HepG2 (cell line): ENCODE measurements at regions not wholly inside any gene's neighbourhood (a gene's known extent, or its start where the extent isn't known, plus 50 kb on each side); places are given as distances from the start of the nearest gene placed in this dataset.

Experiments
- ATAC-seq: fragments of 200-7000 bp; cut with Tn5 transposase; 3 replicates; pipeline ENCODE4 v1.9.1; 2020; ENCODE audit warnings: mild to moderate bottlenecking, moderate library complexity
- BruUV-seq: library from RNA; stranded (reverse); fragments of 400-500 nt; replicated peaks from 2 replicates; lab custom pipeline; 2021; lab: Mats Ljungman, UMichigan
- CTCF ChIA-PET: fragments of 300-600 bp; formaldehyde crosslinking; extraction: SDS; loops from one replicate; lab custom pipeline; 2021; ENCODE audit warnings: low total read pairs, inconsistent platforms, low intra/inter-chr PET ratio; lab: Yijun Ruan, JAX
- POLR2A ChIA-PET: fragments of 350-600 bp; sonication (Branson Sonifier 250); formaldehyde crosslinking; loops from one replicate; lab custom pipeline; 2020; ENCODE audit warnings: antibody characterized with exemption, inconsistent platforms; lab: Yijun Ruan, JAX
- DNase-seq: peaks from one replicate; pipeline ENCODE4 v3.0.0-alpha.2; 2015; ENCODE audit warnings: low spot score
- FAIRE-seq: peaks from 3 replicates; lab custom pipeline; 2011; peaks lifted over from hg19 to GRCh38; lab: Jason Lieb, UNC
- H2AFZ ChIP-seq: one replicate; pipeline ENCODE4 v1.6.1; 2011; ENCODE audit warnings: low read length, inconsistent platforms
- H3K27ac ChIP-seq: fragments of 300-600 bp; 3 replicates; pipeline ENCODE4 v1.8.0; 2011; ENCODE audit warnings: mixed run types, mild to moderate bottlenecking, mixed read lengths, low read length, inconsistent platforms; ENCODE audit not compliant: insufficient read depth; ENCODE audit errors: extremely low read length
- H3K27me3 ChIP-seq, 2 experiments: fragments of 200-600 bp in 1 of 2; 2 replicates in 1 of 2; 3 replicates in 1 of 2; pipeline versions ENCODE4 v1.6.0 to v1.8.0; 2011; ENCODE audit warnings: low read length in 2 of 2, mild to moderate bottlenecking in 2 of 2, moderate library complexity in 2 of 2, inconsistent platforms in 1 of 2; ENCODE audit not compliant: insufficient read depth in 2 of 2, control insufficient read depth in 1 of 2
- H3K36me3 ChIP-seq, 2 experiments: fragments of 200-600 bp in 1 of 2; replicated peaks in 1 of 2; 2 replicates in 1 of 2; 3 replicates in 1 of 2; pipeline versions ENCODE4 v1.5.1 to v1.8.0; 2011; ENCODE audit warnings: low read length in 2 of 2, inconsistent platforms in 1 of 2; ENCODE audit not compliant: insufficient read depth in 2 of 2, control insufficient read depth in 1 of 2
- H3K4me1 ChIP-seq: 2 replicates; pipeline ENCODE4 v1.5.1; 2012; ENCODE audit warnings: low read length, inconsistent platforms; ENCODE audit not compliant: insufficient read depth
- H3K4me2 ChIP-seq: 2 replicates; pipeline ENCODE4 v1.6.0; 2011; ENCODE audit warnings: low read depth, low read length, inconsistent platforms
- H3K4me3 ChIP-seq, 3 experiments: fragments of 200-600 bp in 1 of 3; sonication (generic), shearing (Covaris generic) in 1 of 3; replicated peaks in 1 of 3; 2 replicates each; pipeline ENCODE4 v1.5.1; 2011 to 2016; ENCODE audit warnings: low read length in 3 of 3, inconsistent platforms in 2 of 3, low read depth in 2 of 3, mild to moderate bottlenecking in 2 of 3, control low read depth in 1 of 3, mixed read lengths in 1 of 3; ENCODE audit not compliant: insufficient read depth in 1 of 3
- H3K79me2 ChIP-seq: one replicate; pipeline ENCODE4 v1.6.1; 2011; ENCODE audit warnings: low read length, inconsistent platforms; ENCODE audit not compliant: insufficient read depth
- H3K9ac ChIP-seq: 2 replicates; pipeline ENCODE4 v1.6.0; 2011; ENCODE audit warnings: mild to moderate bottlenecking, low read depth, low read length, inconsistent platforms; ENCODE audit not compliant: insufficient read depth
- H3K9me3 ChIP-seq: 2 replicates; pipeline ENCODE4 v1.5.1; 2012; ENCODE audit warnings: mild to moderate bottlenecking, low read length
- H4K20me1 ChIP-seq: 2 replicates; pipeline ENCODE4 v1.6.0; 2011; ENCODE audit warnings: inconsistent platforms, mild to moderate bottlenecking, low read length, moderate library complexity; ENCODE audit not compliant: insufficient read depth
- CC2D1A ChIP-seq: sonication (generic); formaldehyde crosslinking; IDR thresholded peaks from 2 replicates; pipeline ENCODE4 v1.8.1; 2023; ENCODE audit warnings: mild to moderate bottlenecking, missing genetic modification reagents
- ESRRA ChIP-seq: sonication (generic); formaldehyde crosslinking; IDR thresholded peaks from 2 replicates; pipeline ENCODE4 v1.5.1; 2020; ENCODE audit warnings: mild to moderate bottlenecking, low read depth, missing genetic modification reagents
- FLYWCH1 ChIP-seq: sonication (generic); formaldehyde crosslinking; IDR thresholded peaks from 2 replicates; pipeline ENCODE4 v1.8.1; 2023; ENCODE audit warnings: mild to moderate bottlenecking, missing genetic modification reagents
- GMEB2 ChIP-seq: IDR thresholded peaks from 2 replicates; pipeline ENCODE4 v1.6.1; 2016; ENCODE audit warnings: missing biosample characterization, missing genetic modification reagents, low read depth
- ISL2 ChIP-seq: sonication (generic); formaldehyde crosslinking; IDR thresholded peaks from 2 replicates; pipeline ENCODE4 v1.5.0; 2020; ENCODE audit warnings: missing genetic modification reagents
- MAX ChIP-seq: IDR thresholded peaks from 2 replicates; pipeline ENCODE4 v1.6.1; 2012; ENCODE audit warnings: inconsistent platforms
- NR2F6 ChIP-seq, 2 experiments: IDR thresholded peaks; 2 replicates each; pipeline ENCODE4 v1.6.1; 2016; ENCODE audit warnings: antibody characterized with exemption in 1 of 2, mild to moderate bottlenecking in 1 of 2
- RFX1 ChIP-seq: fragments of 450-650 bp; IDR thresholded peaks from 2 replicates; pipeline ENCODE4 v1.6.1; 2017
- RFX5 ChIP-seq: IDR thresholded peaks from 2 replicates; pipeline ENCODE4 v1.6.1; 2011; ENCODE audit warnings: low read depth, low read length, improper control_type of control experiment
- SIX4 ChIP-seq: sonication (generic); formaldehyde crosslinking; IDR thresholded peaks from 2 replicates; pipeline ENCODE4 v1.4.0; 2020; ENCODE audit warnings: missing genetic modification reagents
- TCF7L2 ChIP-seq: IDR thresholded peaks from 2 replicates; pipeline ENCODE4 v1.6.1; 2011; ENCODE audit warnings: mild to moderate bottlenecking, low read depth, low read length, moderate library complexity
- THYN1 ChIP-seq: sonication (generic); formaldehyde crosslinking; IDR thresholded peaks from 2 replicates; pipeline ENCODE4 v1.8.1; 2023; ENCODE audit warnings: low read depth, mild to moderate bottlenecking, moderate library complexity, missing genetic modification reagents, borderline replicate concordance
- ZBTB49 ChIP-seq: sonication (generic); formaldehyde crosslinking; IDR thresholded peaks from 2 replicates; pipeline ENCODE4 v1.4.0; 2020; ENCODE audit warnings: missing genetic modification reagents, borderline replicate concordance
- ZBTB7B ChIP-seq: sonication (generic); formaldehyde crosslinking; IDR thresholded peaks from 2 replicates; pipeline ENCODE4 v1.4.0; 2020; ENCODE audit warnings: missing genetic modification reagents
- ZNF160 ChIP-seq: sonication (generic); formaldehyde crosslinking; IDR thresholded peaks from 2 replicates; pipeline ENCODE4 v1.8.0; 2022; ENCODE audit warnings: mild to moderate bottlenecking, inconsistent platforms, missing genetic modification reagents
- ZSCAN12 ChIP-seq: sonication (generic); formaldehyde crosslinking; IDR thresholded peaks from 2 replicates; pipeline ENCODE4 v1.9.0; 2021; ENCODE audit warnings: mild to moderate bottlenecking, missing genetic modification reagents
- WGBS: methylation state at CpG from one replicate; pipeline ENCODE4 v1.1.6; 2017; ENCODE audit warnings: low lambda C conversion rate; 5-methylcytosine and 5-hydroxymethylcytosine counted together
- in situ Hi-C: cut with HindIII; loops from 2 replicates; pipeline ENCODE4 v1.10.0; 2017; ENCODE audit warnings: low pct_unique_long_range_greater_than_20kb; ENCODE audit not compliant: extremely low pct_ligation_motif_present
- intact Hi-C: fragments of 100-400 bp; cut with micrococcal nuclease; formaldehyde crosslinking; loops from one replicate; pipeline ENCODE4 v1.10.0; 2022; ENCODE audit not compliant: unreplicated experiment

- 34% methylated on average over 9 of the region's 9 CpGs for WGBS
- H3K36me3 ChIP-seq = no peaks in the 10 kb centered on the region
- no peaks in the 10 kb centered on the region for H3K9me3 ChIP-seq
- intact Hi-C loops = no loop called here
- ChIA-PET POLR2A (no interaction called here), CTCF (no interaction called here)
- H3K4me3 ChIP-seq = no peak overlapping the region
- no peak overlapping the region for H3K9ac ChIP-seq
- H3K4me2 ChIP-seq = no peak overlapping the region
- H4K20me1 ChIP-seq = no peaks in the 10 kb centered on the region
- no peaks in the 10 kb centered on the region for H3K79me2 ChIP-seq
- H3K27ac ChIP-seq = no peak overlapping the region
- no TSS peak for BruUV-seq
- no peaks in the 10 kb centered on the region for H3K4me1 ChIP-seq
- H3K27me3 ChIP-seq = no peaks in the 10 kb centered on the region
- in situ Hi-C loops = no loop called here
- no peak for DNase-seq
- no peak for FAIRE-seq
- TF ChIP-seq RFX1 (no peak), CC2D1A (CRISPR knock-in tag) (no peak), NR2F6 (IDR thresholded peaks at IDR 0.05) (no peak), NR2F6 (CRISPR knock-in tag; IDR thresholded peaks at IDR 0.05) (no peak), ISL2 (no peak), ZBTB7B (no peak), SIX4 (CRISPR knock-in tag) (no peak), MAX (no peak), RFX5 (no peak), ESRRA (CRISPR knock-in tag) (no peak), ZBTB49 (CRISPR knock-in tag) (no peak), FLYWCH1 (CRISPR knock-in tag) (no peak), ZSCAN12 (no peak), THYN1 (CRISPR knock-in tag) (no peak), ZNF160 (CRISPR knock-in tag) (no peak), TCF7L2 (no peak), GMEB2 (no peak)
- no peak for ATAC-seq
- H2AFZ ChIP-seq = no peak overlapping the region
Measured at GRCh38 chr6:100210137-100211117, 216.4 kb upstream of the MCHR2 start.
